ENCODE measurements at regions not wholly inside any gene's neighbourhood (a gene's known extent, or its start where the extent isn't known, plus 50 kb on each side); places are given as distances from the start of the nearest gene placed in this dataset.

GRCh38 chr4:123474817-123475216, 78.2 kb downstream of the SPRY1 start:
- no peaks in the 10 kb centered on the region for H3K27me3 ChIP-seq
- no peak overlapping the region for H3K27ac ChIP-seq
- no peaks in the 10 kb centered on the region for H3K36me3 ChIP-seq
- 76 to 86% methylated on average over 4 of the region's 4 CpGs for WGBS, 2 donors
- TF ChIP-seq CTCF (IDR thresholded peaks at IDR 0.05) (no peak), POLR2A (IDR thresholded peaks at IDR 0.05) (no peak)
- peaks cover 0 to 5% (median 0%) of the 10 kb centered on the region in 3 donors for H3K4me1 ChIP-seq
- no peak overlapping the region for H3K4me3 ChIP-seq
- DNase-seq = no peak
- no peaks in the 10 kb centered on the region for H3K9me3 ChIP-seq
- intact Hi-C loops (cut with DNase I) = no loop called here

- peaks cover 0 to 5% (median 0%) of the 10 kb centered on the region in 3 donors for H3K4me1 ChIP-seq
- no peak overlapping the region for H3K4me3 ChIP-seq
- H3K27ac ChIP-seq = no peak overlapping the region
- H3K27me3 ChIP-seq = no peaks in the 10 kb centered on the region
- intact Hi-C loops (cut with DNase I) = no loop called here
- WGBS, 2 donors = 0 to 27% methylated on average over 1 of the region's 1 CpG
- no peaks in the 10 kb centered on the region for H3K36me3 ChIP-seq
- no peaks in the 10 kb centered on the region for H3K9me3 ChIP-seq
- TF ChIP-seq CTCF (IDR thresholded peaks at IDR 0.05) (no peak), POLR2A (IDR thresholded peaks at IDR 0.05) (no peak)
- DNase-seq = no peak
These were observed 79.5 kb downstream of the SPRY1 start for GRCh38 chr4:123476089-123476488.

- no peaks in the 10 kb centered on the region for H3K36me3 ChIP-seq
- no peak for DNase-seq
- 57 to 68% methylated on average over 8 of the region's 8 CpGs for WGBS, 2 donors
These were observed 81.2 kb downstream of the SPRY1 start for GRCh38 chr4:123477711-123478209.

GRCh38 chr4:123478859-123479345, 82.3 kb downstream of the SPRY1 start:
- intact Hi-C loops (cut with DNase I) = no loop called here
- H3K27ac ChIP-seq = peak overlapping the region in 1 of 4 donors; percentile 7
- TF ChIP-seq CTCF (IDR thresholded peaks at IDR 0.05) = no peak
- no peak for TF ChIP-seq POLR2A (IDR thresholded peaks at IDR 0.05)
- peaks cover 0 to 5% (median 0%) of the 10 kb centered on the region in 3 donors for H3K4me1 ChIP-seq
- 56% methylated on average over 4 of the region's 6 CpGs for WGBS, 2 donors
- H3K27me3 ChIP-seq = no peaks in the 10 kb centered on the region
- no peaks in the 10 kb centered on the region for H3K9me3 ChIP-seq
- no peaks in the 10 kb centered on the region for H3K36me3 ChIP-seq
- no peak for DNase-seq
- H3K4me3 ChIP-seq = no peak overlapping the region

More at GRCh38 chr4:123477711-123478209, 81.2 kb downstream of the SPRY1 start:
- Histone ChIP-seq H3K27me3 (no peaks in the 10 kb centered on the region), H3K4me3 (no peak overlapping the region), H3K4me1 (peaks cover 0 to 5% (median 0%) of the 10 kb centered on the region in 3 donors), H3K9me3 (no peaks in the 10 kb centered on the region), H3K27ac (no peak overlapping the region)
- no peak for TF ChIP-seq CTCF (IDR thresholded peaks at IDR 0.05)
- no peak for TF ChIP-seq POLR2A (IDR thresholded peaks at IDR 0.05)
- intact Hi-C loops (cut with DNase I) = no loop called here

GRCh38 chr4:123479944-123480343, 83.3 kb downstream of the SPRY1 start:
- no peak for TF ChIP-seq CTCF (IDR thresholded peaks at IDR 0.05)
- TF ChIP-seq POLR2A (IDR thresholded peaks at IDR 0.05) = no peak
- Histone ChIP-seq H3K9me3 (no peaks in the 10 kb centered on the region), H3K36me3 (no peaks in the 10 kb centered on the region), H3K4me1 (peaks cover 0 to 5% (median 0%) of the 10 kb centered on the region in 3 donors), H3K27ac (no peak overlapping the region), H3K4me3 (no peak overlapping the region), H3K27me3 (no peaks in the 10 kb centered on the region)
- DNase-seq = no peak
- intact Hi-C loops (cut with DNase I) = no loop called here
- 63 to 79% methylated on average over 2 of the region's 2 CpGs for WGBS, 2 donors

Measured in esophagus squamous epithelium (tissue), 5 donors.